ENCODE measurements at regions not wholly inside any gene's neighbourhood (a gene's known extent, or its start where the extent isn't known, plus 50 kb on each side); places are given as distances from the start of the nearest gene placed in this dataset.

GRCh38 chr3:194840661-194841514 lies 155.2 kb downstream of the FAM43A start:
- in situ Hi-C loops (cut with MboI; ENCODE audit: low sequenced_read_pairs), result no loop called here
- H3K9me3 ChIP-seq, result no peaks in the 10 kb centered on the region; the same call in 1 of the 2 replicates
- no peaks in the 10 kb centered on the region for H3K36me3 ChIP-seq (replicated peaks)
- H3K27me3 ChIP-seq (ENCODE audit: low read depth), result no peaks in the 10 kb centered on the region; the same call in 1 of the 2 replicates
- H3K4me3 ChIP-seq, result no peak overlapping the region
- H3K4me1 ChIP-seq, result no peaks in the 10 kb centered on the region
- no peak for DNase-seq (ENCODE audit: low spot score in 2 of 2)

- Histone ChIP-seq H3K4me3 (no peak overlapping the region), H3K27me3 (ENCODE audit: low read depth) (no peaks in the 10 kb centered on the region; the same call in 1 of the 2 replicates), H3K4me1 (no peaks in the 10 kb centered on the region), H3K9me3 (no peaks in the 10 kb centered on the region; the same call in 1 of the 2 replicates), H3K36me3 (replicated peaks) (no peaks in the 10 kb centered on the region)
- no peak for DNase-seq (ENCODE audit: low spot score in 2 of 2)
- in situ Hi-C loops (cut with MboI; ENCODE audit: low sequenced_read_pairs), result no loop called here
Observed at GRCh38 chr3:194841515-194841841, 155.8 kb downstream of the FAM43A start.

GRCh38 chr3:194843556-194843955 lies 157.9 kb downstream of the FAM43A start:
- Histone ChIP-seq H3K4me3 (no peak overlapping the region), H3K9me3 (no peaks in the 10 kb centered on the region; the same call in 1 of the 2 replicates), H3K36me3 (replicated peaks) (no peaks in the 10 kb centered on the region), H3K27me3 (ENCODE audit: low read depth) (no peaks in the 10 kb centered on the region; the same call in 1 of the 2 replicates), H3K4me1 (no peaks in the 10 kb centered on the region)
- in situ Hi-C loops (cut with MboI; ENCODE audit: low sequenced_read_pairs), result no loop called here
- no peak for DNase-seq (ENCODE audit: low spot score in 2 of 2)

GRCh38 chr3:194844046-194844445 lies 158.4 kb downstream of the FAM43A start:
- no peaks in the 10 kb centered on the region for H3K4me1 ChIP-seq
- no peak for DNase-seq (ENCODE audit: low spot score in 2 of 2)
- in situ Hi-C loops (cut with MboI; ENCODE audit: low sequenced_read_pairs), result no loop called here

GRCh38 chr3:194849166-194849875 lies 163.6 kb downstream of the FAM43A start:
- DNase-seq (ENCODE audit: low spot score in 2 of 2), result no peak
- Histone ChIP-seq H3K27me3 (ENCODE audit: low read depth) (no peaks in the 10 kb centered on the region), H3K36me3 (replicated peaks) (no peaks in the 10 kb centered on the region), H3K4me1 (no peaks in the 10 kb centered on the region), H3K4me3 (no peak overlapping the region), H3K9me3 (no peaks in the 10 kb centered on the region)
- in situ Hi-C loops (cut with MboI; ENCODE audit: low sequenced_read_pairs), result no loop called here

More at GRCh38 chr3:194844046-194844445, 158.4 kb downstream of the FAM43A start:
- Histone ChIP-seq H3K36me3 (replicated peaks) (no peaks in the 10 kb centered on the region), H3K27me3 (ENCODE audit: low read depth) (no peaks in the 10 kb centered on the region; the same call in 1 of the 2 replicates), H3K4me3 (no peak overlapping the region), H3K9me3 (no peaks in the 10 kb centered on the region; the same call in 1 of the 2 replicates)

- Histone ChIP-seq H3K9me3 (no peaks in the 10 kb centered on the region), H3K27me3 (ENCODE audit: low read depth) (no peaks in the 10 kb centered on the region), H3K4me3 (no peak overlapping the region), H3K4me1 (no peaks in the 10 kb centered on the region), H3K36me3 (replicated peaks) (no peaks in the 10 kb centered on the region)
- in situ Hi-C loops (cut with MboI; ENCODE audit: low sequenced_read_pairs), result no loop called here
- DNase-seq (ENCODE audit: low spot score in 2 of 2), result no peak
Observed at GRCh38 chr3:194851254-194851653, 165.6 kb downstream of the FAM43A start.

GRCh38 chr3:194851941-194852340 lies 166.3 kb downstream of the FAM43A start:
- DNase-seq (ENCODE audit: low spot score in 2 of 2), result no peak
- no peaks in the 10 kb centered on the region for H3K27me3 ChIP-seq (ENCODE audit: low read depth)
- H3K4me3 ChIP-seq, result no peak overlapping the region
- in situ Hi-C loops (cut with MboI; ENCODE audit: low sequenced_read_pairs), result no loop called here
- H3K9me3 ChIP-seq, result no peaks in the 10 kb centered on the region
- no peaks in the 10 kb centered on the region for H3K36me3 ChIP-seq (replicated peaks)
- H3K4me1 ChIP-seq, result no peaks in the 10 kb centered on the region

GRCh38 chr3:194852345-194852744 lies 166.7 kb downstream of the FAM43A start:
- Histone ChIP-seq H3K4me1 (no peaks in the 10 kb centered on the region), H3K9me3 (no peaks in the 10 kb centered on the region), H3K27me3 (ENCODE audit: low read depth) (no peaks in the 10 kb centered on the region), H3K4me3 (no peak overlapping the region), H3K36me3 (replicated peaks) (no peaks in the 10 kb centered on the region)
- DNase-seq (ENCODE audit: low spot score in 2 of 2), result no peak
- in situ Hi-C loops (cut with MboI; ENCODE audit: low sequenced_read_pairs), result no loop called here

DNA sequence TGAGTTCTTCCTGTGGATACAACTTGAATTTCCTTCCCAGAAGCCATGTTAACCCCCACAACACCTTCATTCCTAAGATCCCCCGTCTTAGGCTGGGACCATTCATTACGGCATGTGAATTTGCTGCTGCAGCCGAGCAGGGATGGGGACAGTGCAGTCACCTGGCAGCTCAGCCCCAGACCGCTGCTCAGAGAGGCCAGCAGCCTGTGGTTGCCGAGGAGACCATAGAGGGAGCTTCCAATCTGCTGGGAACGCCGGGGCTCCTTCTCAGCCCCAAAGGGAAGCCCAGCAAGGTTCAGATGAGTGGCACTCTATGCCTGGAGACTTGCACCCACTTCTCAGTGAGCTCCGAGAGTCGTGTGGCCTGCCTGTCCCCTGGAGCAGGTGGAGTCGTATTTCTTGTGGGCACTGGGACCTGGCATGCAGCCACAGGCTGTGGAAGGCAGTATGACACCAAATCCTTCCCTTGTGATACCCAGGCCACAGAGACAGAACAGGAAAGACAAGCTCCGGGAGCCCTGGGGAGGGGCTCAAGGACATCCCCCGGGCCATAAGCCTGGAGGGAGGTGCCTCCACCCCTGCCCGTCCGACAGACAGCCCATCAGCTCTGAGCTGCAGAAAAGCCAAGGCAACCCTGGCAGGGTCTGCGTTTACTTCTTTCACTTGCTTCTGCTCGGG lies 167.3 kb downstream of the FAM43A start:
- H3K4me3 ChIP-seq, result no peak overlapping the region
- H3K27me3 ChIP-seq (ENCODE audit: low read depth), result no peaks in the 10 kb centered on the region
- no peaks in the 10 kb centered on the region for H3K4me1 ChIP-seq
- in situ Hi-C loops (cut with MboI; ENCODE audit: low sequenced_read_pairs), result no loop called here
- DNase-seq (ENCODE audit: low spot score in 2 of 2), result no peak
- H3K36me3 ChIP-seq (replicated peaks), result no peaks in the 10 kb centered on the region
- no peaks in the 10 kb centered on the region for H3K9me3 ChIP-seq

DNA sequence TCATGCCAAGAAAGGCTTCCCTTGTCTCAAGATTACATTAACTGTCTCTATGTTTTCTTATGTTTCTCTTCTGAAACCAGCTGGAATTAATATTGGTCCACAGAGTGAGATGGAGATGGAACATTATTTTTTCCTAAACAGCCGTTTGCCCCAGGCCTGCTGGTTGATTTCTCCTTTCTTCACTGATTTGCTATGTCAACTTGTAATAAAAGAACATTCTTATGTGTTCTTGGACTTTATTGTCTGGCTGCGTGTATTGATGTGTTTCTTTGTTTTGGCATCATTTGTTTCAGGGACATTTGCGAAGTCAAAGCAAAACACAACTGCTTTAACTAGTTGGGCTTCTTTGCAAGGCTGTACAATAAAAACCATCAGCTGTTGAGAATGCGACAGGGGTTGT lies 168.5 kb downstream of the FAM43A start:
- H3K4me1 ChIP-seq, result no peaks in the 10 kb centered on the region

DNA sequence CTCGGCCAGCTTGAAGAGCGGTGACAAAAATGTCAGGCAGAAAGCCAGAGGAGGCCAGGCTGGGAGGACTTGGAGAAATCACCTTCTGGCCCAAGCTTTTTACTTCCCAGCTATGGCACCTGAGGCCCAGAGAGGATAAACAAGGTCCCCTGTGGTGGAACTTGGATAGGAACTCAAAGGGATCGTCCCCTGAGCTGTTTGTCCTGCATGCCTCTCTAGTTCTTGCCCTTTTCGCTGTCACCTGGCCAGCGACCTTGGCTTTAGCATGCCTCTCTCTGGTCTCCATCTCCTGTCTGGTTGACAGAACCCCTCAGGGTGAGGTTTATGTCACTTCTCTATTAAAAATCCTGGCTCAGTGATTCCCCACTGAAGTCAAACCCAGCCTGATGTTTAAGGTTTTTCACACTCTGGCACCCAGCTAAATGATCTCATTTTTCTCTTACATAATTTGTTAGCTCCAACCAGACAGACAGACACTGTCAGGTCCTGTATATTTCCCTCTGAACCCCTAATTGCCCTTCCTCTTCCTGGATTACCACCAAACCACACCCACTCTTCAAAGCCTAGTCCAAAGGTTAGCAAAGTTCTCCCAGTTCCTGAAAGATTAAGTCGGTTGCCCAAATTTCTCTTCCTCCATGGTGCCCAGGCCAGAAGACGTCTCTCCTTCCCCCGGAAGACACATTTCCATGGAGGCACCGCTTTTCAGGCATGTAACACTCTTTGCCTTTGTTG lies 169.1 kb downstream of the FAM43A start:
- in situ Hi-C loops (cut with MboI; ENCODE audit: low sequenced_read_pairs), result no loop called here
- Histone ChIP-seq H3K27me3 (ENCODE audit: low read depth) (no peaks in the 10 kb centered on the region), H3K4me1 (no peaks in the 10 kb centered on the region), H3K9me3 (no peaks in the 10 kb centered on the region), H3K36me3 (replicated peaks) (no peaks in the 10 kb centered on the region), H3K4me3 (no peak overlapping the region)
- no peak for DNase-seq (ENCODE audit: low spot score in 2 of 2)

More for the DNA sequence above, 168.5 kb downstream of the FAM43A start:
- Histone ChIP-seq H3K4me3 (no peak overlapping the region), H3K36me3 (replicated peaks) (no peaks in the 10 kb centered on the region), H3K27me3 (ENCODE audit: low read depth) (no peaks in the 10 kb centered on the region), H3K9me3 (no peaks in the 10 kb centered on the region)
- in situ Hi-C loops (cut with MboI; ENCODE audit: low sequenced_read_pairs), result no loop called here
- DNase-seq (ENCODE audit: low spot score in 2 of 2), result no peak

GRCh38 chr3:194856296-194856695 lies 170.6 kb downstream of the FAM43A start:
- H3K4me1 ChIP-seq, result no peaks in the 10 kb centered on the region
- H3K36me3 ChIP-seq (replicated peaks), result no peaks in the 10 kb centered on the region
- no peak overlapping the region for H3K4me3 ChIP-seq
- H3K27me3 ChIP-seq (ENCODE audit: low read depth), result no peaks in the 10 kb centered on the region
- no peaks in the 10 kb centered on the region for H3K9me3 ChIP-seq
- DNase-seq (ENCODE audit: low spot score in 2 of 2), result no peak
- in situ Hi-C loops (cut with MboI; ENCODE audit: low sequenced_read_pairs), result no loop called here

DNA sequence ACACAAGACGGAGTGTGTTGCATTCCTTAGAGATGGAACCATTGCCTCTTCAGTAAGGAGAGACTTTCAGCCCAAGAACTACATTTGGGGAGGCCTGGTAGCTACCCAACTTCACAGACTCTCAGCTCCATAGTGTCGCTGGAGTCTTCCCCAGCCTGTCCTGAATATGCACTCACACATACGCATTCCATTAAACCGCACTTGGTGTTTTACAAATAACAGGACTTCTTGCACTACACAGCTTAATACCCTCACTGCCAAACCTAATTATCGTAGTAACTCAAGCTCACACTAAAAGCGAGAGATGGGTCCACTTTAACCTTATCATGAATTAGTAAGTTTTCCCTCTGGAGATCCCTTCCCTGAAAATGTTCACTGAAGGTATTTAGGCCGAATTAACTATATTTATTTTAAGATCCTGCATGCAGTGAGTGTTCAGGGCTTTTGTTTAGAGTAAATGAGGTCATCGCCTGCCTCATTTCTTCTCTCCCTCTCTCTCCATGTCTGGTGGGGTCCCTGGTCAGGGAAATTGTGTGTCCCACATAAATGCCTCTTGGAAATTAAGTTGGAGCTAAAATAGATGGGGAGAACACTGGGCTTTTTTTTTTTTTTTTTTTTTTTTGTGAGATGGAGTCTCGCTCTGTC lies 171.9 kb downstream of the FAM43A start:
- no peak overlapping the region for H3K4me3 ChIP-seq
- H3K9me3 ChIP-seq, result no peaks in the 10 kb centered on the region
- DNase-seq (ENCODE audit: low spot score in 2 of 2), result no peak
- H3K36me3 ChIP-seq (replicated peaks), result no peaks in the 10 kb centered on the region
- no peaks in the 10 kb centered on the region for H3K4me1 ChIP-seq
- in situ Hi-C loops (cut with MboI; ENCODE audit: low sequenced_read_pairs), result no loop called here
- no peaks in the 10 kb centered on the region for H3K27me3 ChIP-seq (ENCODE audit: low read depth)
